Neural progenitor cell (in vitro differentiated cells): ENCODE measurements at regions not wholly inside any gene's neighbourhood (a gene's known extent, or its start where the extent isn't known, plus 50 kb on each side); places are given as distances from the start of the nearest gene placed in this dataset.

Experiments used
- EZH2 ChIP-seq: fragments of 200-600 bp; sonication (generic); IDR thresholded peaks from 2 replicates; pipeline ENCODE4 v1.6.1; 2017; ENCODE audit warnings: antibody characterized with exemption, mild to moderate bottlenecking, moderate library complexity
- EZH2phosphoT487 ChIP-seq: fragments of 200-600 bp; sonication (generic); IDR thresholded peaks from 2 replicates; pipeline ENCODE4 v1.6.1; 2017; ENCODE audit warnings: antibody characterized with exemption
- TF ChIP-seq, protein P1 (sequence below): fragments of 200-600 bp; sonication (generic); IDR thresholded peaks from 2 replicates; pipeline ENCODE4 v1.5.1; 2017; ENCODE audit warnings: antibody characterized with exemption, mild to moderate bottlenecking

DNA sequence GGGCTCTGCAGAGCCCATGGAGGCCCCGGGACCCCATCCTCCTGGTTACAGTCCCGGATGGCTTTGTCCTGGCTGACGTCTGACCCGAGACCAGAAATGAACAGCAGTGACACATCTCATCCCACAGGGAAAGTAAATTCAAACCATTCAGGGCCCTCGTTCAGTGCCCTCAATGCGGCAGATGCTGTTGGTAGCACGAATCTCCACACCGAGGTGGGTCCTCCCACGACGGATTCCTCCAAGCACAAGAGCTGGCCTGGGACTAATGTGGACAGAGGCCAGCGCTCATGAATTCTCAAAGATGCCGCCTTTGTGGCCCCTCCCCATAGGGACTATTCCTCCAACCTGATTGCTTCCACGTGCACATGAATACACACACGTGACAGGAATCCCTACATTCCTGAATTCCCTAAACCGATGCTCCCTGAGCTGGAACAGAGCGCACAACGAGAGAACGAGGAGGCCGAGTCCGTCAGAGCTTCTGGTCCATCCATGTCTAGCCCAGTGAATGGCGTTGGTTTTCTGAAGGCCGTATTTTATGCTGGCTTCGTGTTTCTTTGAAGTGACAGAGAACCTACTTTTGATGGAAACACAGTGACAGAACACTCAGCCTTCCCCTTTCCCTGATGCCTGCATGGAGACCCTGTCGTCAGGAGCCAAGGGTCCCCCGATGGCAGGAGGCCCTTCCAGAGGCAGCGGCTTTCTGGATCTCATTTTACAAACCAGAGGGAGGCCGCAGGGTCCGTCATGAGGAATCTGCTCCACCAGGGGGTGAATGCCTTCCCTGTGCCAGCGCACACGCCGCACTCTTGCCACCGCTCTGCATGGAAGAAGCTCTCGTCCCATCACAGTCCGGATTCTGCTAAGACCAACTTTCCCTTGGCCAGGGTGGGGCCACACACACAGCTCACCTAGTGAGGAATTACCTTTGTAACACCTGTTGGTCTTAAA, 64.3 kb upstream of the SNTG2 start:
- TF ChIP-seq, protein P1, sequence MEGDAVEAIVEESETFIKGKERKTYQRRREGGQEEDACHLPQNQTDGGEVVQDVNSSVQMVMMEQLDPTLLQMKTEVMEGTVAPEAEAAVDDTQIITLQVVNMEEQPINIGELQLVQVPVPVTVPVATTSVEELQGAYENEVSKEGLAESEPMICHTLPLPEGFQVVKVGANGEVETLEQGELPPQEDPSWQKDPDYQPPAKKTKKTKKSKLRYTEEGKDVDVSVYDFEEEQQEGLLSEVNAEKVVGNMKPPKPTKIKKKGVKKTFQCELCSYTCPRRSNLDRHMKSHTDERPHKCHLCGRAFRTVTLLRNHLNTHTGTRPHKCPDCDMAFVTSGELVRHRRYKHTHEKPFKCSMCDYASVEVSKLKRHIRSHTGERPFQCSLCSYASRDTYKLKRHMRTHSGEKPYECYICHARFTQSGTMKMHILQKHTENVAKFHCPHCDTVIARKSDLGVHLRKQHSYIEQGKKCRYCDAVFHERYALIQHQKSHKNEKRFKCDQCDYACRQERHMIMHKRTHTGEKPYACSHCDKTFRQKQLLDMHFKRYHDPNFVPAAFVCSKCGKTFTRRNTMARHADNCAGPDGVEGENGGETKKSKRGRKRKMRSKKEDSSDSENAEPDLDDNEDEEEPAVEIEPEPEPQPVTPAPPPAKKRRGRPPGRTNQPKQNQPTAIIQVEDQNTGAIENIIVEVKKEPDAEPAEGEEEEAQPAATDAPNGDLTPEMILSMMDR, result no peak
- TF ChIP-seq EZH2phosphoT487, result no peak
- no peak for TF ChIP-seq EZH2
